GM21447 (cell line): ENCODE measurements at regions not wholly inside any gene's neighbourhood (a gene's known extent, or its start where the extent isn't known, plus 50 kb on each side); places are given as distances from the start of the nearest gene placed in this dataset.
"Not testable (repeated sequence)": the region's sequence is repeated elsewhere in the genome, so short reads cannot be mapped to it uniquely, and the experiment has no call there.

Experiments used
- ATAC-seq: cut with Tn5 transposase; IDR thresholded peaks from one replicate; pipeline ENCODE4 v1.9.1; 2021; ENCODE audit not compliant: unreplicated experiment

DNA sequence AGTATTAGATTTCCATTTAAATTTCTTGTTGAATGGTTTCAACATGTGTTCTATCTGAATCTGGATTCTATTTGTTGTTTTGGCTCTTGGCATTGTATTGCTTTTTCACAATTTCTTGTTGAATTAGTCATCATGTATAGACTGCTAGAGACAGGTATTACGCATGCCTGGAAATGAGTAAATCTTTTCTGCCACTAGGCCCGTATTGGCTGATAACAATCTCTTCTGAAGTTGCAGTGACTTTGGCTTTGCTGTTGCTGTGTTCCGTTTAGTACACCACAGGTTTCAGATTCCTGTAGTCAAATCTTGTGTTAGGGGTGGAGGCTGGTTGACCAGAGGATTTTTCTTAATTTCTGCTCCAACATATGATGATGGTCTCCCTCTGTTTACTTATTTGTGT, 1339.4 kb downstream of the GRIK2 start:
- no peak for ATAC-seq

DNA sequence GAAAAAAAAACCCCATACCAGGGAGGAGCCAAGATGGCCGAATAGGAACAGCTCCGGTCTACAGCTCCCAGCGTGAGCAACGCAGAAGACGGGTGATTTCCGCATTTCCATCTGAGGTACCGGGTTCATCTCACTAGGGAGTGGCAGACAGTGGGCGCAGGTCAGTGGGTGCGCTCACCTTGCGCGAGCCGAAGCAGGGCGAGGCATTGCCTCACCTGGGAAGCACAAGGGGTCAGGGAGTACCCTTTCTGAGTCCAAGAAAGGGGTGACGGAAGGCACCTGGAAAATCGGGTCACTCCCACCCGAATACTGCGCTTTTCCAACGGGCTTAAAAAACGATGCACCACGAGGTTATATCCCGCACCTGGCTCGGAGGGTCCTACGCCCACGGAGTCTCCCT, 1328.6 kb downstream of the GRIK2 start:
- ATAC-seq = not testable (repeated sequence)

DNA sequence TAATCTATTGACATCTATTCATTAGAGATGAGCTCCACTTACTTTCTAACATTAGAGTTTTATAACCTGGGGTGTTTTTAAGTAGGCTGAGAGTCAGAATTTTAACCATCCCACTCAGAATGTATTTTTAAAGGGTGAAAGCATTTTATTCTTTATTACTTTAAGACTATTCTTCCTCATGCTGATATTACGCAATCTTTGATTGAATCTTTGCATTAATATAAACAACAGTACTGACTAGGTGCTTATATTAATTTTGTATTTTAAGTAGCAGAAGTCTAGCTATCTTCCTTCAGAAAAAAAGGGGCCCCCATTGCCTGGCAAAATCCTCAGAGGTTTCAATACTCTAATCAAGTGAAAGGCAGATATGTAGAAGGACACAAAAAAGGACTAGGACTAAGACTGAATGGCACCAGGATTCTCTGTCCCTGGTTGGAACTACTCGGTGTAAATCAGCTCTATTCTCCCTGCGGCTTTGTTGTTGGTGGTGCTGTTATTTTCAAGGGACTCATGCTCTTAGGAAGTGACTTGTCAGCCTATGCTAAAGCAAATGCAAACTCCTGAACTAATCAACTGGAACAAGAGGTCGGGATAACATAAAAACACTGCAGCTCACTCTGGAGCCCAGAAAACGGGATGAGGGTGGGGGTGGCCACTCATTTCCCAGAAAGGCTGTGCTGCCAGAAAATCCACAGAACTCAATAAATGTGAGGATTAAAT, 1324.4 kb downstream of the GRIK2 start:
- ATAC-seq = no peak

DNA sequence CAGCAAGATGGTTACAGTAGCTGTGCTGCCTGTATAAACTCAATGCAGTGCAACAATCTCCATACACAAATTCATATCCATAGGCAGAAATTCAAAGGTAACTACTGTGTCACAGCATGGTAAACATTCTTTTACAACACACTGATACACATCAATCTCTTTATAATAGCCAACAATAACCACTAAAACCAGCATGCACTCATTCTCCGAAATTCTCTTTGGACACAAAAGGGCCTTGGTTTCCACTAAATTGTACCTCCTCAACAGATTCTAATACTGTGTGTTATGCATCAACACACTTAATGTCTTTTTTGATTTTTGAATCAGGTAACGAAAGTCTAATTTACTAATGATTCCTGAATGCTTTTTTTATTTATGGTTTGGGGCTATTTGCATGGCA, 1323.7 kb downstream of the GRIK2 start:
- ATAC-seq = no peak

DNA sequence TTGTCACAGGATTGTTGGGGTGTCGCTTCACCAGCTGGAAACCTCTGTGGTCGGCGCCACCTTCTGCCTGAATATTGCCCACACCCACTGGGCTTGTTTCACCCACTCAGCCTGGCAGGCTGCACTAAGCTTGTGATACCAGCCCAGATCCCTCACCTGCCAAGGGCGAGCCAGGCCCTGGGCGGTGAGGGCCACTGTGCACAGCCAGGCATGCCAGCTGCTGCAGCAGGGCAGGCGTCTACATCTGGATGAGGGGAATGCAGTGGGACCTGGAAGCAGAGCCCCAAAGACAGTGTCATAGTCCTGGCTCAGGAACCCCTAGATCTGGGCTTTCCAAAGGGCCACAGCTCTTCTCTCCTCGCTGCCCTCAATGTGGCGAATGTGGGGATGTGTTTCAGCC, 1307.5 kb downstream of the GRIK2 start:
- ATAC-seq = no peak

DNA sequence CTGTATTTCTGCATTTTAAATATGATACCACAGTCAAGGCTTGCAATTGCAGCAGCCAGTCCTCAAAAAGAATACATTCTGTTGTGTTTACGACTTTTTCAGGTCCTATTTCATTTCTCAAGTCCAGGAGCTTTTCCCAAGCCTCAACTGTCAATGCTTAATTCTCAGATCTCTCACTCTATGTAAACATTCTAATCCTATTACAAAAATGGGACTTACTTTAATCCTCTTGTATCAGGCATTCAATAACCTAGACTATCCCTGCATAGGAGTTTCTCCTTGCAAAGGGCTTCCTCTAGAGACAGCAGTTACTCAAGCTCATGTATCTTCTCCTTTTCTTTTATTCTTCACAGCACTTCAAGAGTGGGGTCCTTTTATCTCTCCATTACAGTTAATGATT, 1293.0 kb downstream of the GRIK2 start:
- no peak for ATAC-seq

DNA sequence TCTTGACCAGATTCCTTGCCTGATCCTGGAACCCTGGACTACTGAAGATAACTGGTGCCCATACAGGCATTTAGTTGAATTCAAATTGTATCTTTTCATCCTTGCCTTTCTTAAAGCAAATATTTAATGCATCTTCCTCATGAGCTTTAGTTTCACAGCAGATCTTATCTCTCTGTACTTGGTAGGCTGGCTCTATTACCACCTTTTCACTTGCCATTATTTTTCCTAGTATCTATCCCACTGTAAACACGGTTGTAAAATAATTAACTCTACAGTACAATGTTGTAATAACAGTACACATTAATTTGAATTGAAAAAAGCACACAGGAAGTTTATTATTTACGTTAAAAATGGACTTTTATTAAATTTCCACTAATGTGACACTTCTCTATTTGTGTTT, 1286.9 kb downstream of the GRIK2 start:
- ATAC-seq = no peak

DNA sequence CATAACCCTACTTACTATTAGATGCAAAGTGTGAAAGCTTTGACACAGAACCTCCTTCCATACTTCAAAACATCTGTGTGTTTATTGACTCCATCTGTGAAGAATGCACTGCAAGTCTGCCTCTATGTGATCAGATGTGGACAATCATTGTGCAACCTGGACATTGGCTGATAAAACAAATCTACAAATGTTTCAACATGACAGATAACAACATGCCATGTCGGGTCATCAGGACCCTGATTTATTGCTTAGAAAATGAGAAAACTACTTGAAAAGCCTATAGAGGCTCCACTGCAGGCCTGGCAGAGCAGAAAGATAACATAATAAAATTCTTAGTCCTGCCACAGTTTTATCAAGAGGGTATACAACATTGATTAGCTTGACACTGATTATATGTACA, 1286.4 kb downstream of the GRIK2 start:
- ATAC-seq = no peak

DNA sequence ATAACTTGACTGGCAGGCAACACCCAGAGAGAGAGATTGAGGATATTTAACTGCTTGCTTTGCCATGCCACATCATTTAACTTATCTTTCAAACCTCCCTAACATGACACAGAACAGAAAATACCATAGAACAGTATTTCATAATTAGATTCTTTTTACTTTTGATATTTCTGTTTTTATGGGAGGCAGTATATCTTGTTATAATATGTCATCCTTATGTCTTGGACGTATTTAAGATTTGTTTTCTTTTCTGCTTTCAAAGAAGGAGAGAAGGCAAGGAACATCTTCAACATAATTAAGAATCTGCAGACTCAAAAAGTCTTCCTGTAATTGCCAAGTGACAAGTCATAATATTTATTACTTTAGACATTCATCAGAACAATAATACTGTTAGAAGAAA, 1283.7 kb downstream of the GRIK2 start:
- no peak for ATAC-seq

DNA sequence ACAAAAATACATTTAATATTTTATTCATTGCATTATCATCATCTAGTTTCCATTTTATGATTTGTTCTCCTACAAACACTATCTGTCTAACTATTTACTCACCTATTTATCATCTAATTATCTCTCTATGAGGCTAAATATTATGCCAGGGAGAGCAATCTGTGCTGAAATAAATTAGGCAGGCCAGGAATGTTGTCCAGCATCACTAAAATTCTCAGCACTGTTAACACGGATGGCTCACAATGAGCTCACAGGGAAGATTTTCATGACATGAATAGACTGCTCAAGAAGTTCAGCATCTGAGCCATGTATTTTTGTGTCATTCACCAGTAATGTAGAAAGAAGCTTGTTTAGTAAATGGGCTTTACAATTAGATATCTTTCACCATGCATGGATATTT, 1277.2 kb downstream of the GRIK2 start:
- ATAC-seq = no peak

DNA sequence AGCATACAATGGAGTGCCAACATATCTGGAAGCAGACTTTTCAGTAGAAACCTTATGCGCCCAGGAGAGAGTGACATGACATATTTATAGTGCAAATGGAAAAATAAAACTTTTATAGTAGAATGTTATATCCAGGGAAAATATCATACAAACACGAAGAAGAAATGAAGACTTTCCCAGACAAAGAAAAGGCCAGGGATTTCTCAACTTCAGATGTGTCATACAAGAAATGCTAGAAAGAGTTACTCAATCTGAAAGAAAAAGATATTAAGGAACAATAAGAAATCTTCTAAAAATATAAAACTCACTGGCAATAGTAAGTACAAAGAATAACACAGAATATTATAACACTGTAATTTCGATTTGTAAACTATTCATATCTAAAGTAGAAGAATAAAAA, 1269.3 kb downstream of the GRIK2 start:
- ATAC-seq = no peak

DNA sequence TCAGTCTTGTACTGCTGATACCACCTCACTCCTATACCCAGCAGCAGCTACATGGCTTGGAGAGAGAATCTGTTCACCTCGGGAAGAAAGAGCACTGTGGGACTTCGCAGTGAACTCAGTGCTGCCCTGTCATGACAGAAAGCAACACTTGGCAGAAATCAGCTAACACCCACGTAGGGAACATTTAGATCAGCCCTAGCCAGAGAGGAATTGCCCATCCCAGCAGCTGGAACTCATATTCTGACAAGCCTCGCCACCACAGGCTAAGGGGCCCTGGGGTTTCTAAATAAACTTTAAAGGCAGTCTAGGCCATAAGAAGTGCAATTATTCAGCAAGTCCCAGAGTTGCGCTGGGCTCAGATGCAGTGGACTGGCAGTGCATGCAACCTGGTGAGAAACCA, 1266.8 kb downstream of the GRIK2 start:
- no peak for ATAC-seq

DNA sequence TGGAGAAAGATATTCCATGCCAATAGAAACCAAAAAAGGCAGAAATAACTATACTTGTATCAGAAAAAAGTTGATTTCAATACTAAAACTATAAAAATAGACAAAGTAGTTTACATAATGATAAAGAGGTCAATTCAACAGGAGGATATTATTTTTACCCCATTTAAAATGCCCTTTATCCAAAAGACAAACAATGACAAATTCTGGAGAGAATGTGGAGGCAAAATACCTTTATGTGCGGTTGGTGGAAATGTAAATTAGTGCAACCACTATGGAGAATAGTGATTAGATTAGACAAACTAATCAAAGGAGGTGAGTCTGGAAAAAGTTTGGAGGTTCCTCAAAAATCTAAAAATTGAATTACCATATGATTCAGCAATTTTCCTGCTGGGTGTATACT, 1262.3 kb downstream of the GRIK2 start:
- ATAC-seq = no peak

DNA sequence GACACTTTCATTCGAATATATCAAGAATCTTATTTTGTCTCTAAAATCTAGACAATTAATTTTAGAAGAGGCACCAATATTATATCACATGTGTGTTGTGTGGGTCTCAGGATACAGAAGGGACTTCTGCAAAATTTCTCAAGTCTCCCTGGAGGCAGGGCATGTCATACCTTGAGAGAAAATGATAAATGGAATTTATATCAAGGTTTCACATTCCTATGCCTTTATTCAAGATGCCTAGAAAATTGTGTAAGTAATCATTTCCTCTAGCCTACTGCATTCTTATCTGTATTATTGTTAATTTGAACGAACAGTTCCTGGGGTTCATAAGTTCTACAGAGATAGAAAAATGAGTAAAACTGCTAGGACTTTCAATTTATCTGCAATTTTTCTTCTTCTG, 1247.9 kb downstream of the GRIK2 start:
- no peak for ATAC-seq

DNA sequence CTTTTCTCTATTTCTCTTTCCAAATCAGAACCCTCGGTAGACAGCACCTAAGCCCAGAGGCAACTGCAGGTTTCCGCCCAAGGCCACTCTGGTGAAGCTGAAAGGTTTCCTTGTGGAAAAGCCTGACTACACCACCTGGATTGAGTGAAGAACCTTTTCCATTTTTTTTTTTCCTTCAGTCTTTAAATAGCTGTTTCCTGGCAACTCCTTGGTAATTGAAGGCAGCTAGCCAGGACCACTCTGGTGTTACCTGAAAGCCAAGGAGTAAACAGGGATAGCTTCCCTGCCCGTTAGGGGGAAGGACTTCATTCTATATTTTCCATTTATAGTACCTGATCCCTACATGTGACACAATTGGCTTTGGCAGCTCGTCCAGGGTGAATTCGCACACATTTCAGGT, 1238.4 kb downstream of the GRIK2 start:
- ATAC-seq = no peak

DNA sequence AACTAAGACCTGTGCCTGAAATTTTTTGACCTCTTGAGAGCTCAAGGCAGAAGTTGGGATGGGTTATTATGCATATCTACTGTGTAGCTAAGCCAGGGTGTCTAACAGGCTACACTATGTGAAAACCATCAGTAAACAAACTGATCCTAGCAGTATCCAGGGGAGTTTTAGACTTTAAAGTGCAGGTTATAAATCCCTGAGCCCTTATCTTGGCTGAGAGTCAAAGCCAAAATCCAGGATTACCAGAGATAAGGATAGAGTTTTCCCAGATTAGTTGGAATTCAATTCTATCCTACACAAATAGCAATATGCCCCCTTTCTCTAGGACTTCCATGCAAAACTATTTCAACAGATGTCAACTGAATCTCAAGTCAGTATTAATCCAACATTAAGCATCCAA, 1229.7 kb downstream of the GRIK2 start:
- no peak for ATAC-seq

DNA sequence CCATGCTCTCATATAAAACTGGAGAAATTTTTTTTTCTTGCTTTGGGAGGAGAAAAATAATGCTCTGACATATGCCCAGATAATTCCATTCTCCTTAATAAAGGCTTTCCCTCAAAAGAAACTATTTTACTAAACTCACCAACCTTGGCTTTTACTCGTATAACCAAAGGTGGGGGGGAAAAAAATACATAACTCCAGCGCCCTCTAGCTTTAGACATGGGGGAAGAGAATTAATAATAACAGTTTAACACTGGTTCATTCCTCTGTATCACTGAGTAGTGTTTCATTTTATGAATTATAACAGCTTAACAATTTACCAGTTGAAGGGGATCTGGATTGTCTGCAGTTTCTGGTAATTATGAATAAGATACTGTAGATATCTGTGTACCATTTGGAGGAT, 1226.1 kb downstream of the GRIK2 start:
- no peak for ATAC-seq

DNA sequence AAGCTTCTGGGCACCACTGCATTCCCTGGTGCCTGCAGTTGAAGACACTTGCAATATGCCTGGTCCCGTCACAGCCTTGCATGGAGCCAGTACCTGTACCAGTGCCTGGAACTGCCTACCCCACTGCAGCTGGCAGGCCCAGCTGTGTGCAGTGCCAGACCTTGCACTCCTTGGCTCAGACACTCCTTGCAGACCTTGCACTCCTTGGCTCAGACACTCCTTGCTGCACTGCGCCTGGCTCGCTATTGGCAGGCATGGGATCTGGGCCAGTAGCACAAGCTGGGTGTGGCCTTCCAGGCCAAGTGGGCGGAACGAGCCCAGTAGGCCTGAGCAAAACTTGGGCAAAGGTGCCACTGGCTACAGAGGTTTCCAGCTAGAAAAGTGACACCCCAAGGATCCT, 1189.1 kb downstream of the GRIK2 start:
- no peak for ATAC-seq

DNA sequence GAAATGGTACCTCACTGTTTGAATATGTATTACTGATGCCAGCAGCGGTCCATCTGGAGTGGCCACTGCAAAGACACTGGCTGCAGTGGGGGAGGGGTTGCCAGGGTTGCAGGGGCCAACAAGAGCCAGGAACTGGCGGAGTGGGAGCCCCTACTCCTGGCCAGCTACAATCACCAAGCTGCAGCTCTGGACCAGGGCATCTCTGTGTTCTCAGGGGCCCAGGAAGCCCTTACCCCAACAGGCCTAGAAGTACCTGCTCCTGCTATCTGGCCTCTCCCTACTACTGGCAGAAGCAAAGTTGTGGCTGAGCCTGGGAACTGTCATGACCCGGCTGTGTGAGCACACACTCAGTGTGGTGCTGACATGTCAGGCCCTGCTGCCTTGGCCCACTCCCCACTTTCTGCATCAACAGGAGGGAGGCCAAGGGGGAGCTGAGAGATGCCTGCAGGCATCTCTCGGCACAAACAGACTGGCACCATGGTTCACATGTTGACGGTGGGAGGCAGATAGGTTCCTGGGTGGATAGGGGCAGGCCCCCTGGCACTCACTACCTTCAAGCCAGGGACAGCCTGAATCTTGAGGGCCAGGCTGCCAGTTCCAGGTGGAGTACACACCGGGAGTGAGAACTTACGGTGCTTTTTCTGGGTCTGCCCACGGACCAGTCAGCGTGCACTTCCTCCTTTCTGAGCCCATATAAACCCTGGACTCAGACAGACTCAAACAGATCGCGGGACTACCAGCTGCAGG, 1188.0 kb downstream of the GRIK2 start:
- no peak for ATAC-seq

DNA sequence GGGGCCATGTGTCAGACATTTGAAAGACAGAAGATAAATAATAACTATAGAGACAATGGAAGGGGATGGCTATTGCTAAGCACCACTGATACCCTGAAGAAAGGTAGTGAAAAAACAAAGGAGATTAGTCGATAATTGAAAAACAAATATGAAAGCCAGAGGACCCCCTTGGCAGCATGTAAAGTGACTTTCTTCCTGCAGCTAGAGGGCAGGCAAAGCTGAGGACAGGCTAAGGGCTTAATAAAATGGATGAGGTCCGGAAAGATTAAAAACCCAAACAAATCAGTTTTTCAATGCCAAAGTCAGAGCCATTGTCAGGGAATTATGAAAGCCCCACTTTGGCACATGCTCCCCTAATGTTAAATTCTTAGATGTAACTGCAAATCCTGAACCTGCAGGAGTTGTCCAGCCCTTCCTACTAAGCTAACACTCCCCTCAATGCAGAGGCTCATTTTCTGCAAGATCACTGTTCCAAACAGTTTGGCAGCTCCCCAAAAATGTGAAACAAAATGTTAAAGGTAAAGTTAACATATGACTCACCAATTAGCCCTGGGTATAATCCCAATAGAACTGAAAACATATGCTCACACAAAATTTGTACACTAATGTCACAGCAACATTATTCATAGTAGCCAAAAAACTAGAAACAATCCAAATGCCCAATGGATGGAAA, 1177.9 kb downstream of the GRIK2 start:
- ATAC-seq = no peak

DNA sequence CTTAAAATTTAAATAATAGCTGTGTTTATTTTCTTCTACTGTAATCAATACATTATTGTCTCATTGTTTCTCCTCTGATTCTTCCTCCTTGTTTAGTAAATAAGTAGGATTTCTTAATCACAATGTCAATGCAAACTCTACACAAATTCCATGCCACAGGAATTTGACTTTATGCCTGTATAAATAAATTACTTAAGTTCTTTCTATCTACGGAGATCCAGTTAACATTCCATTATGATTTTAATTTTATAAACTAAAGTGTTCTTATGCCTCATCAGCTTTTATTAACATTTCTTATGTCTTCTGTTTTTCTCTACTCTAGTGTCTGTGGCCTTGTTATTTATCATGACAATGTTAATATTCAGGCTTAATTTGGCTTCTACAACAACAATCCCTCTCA, 1169.2 kb downstream of the GRIK2 start:
- no peak for ATAC-seq

DNA sequence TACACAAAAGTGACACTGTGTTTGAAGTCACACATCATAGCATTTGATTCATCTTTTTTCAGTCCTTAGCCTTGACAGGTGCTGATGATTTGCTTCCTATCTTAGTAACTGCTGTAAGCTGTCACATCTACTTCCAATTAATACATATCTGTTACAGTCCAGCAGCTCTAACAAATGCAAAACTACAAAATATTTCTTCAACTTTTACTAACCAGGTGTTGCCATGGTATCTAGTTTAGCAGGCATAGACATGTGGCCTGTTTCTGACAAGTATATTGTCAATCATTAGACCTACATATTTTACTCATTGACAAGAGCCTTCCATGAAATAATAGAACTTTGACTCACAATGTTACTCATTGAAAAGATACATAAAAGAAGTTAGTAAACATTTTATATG, 1159.7 kb downstream of the GRIK2 start:
- ATAC-seq = no peak
